ENCODE measurements at regions not wholly inside any gene's neighbourhood (a gene's known extent, or its start where the extent isn't known, plus 50 kb on each side); places are given as distances from the start of the nearest gene placed in this dataset.

DNA sequence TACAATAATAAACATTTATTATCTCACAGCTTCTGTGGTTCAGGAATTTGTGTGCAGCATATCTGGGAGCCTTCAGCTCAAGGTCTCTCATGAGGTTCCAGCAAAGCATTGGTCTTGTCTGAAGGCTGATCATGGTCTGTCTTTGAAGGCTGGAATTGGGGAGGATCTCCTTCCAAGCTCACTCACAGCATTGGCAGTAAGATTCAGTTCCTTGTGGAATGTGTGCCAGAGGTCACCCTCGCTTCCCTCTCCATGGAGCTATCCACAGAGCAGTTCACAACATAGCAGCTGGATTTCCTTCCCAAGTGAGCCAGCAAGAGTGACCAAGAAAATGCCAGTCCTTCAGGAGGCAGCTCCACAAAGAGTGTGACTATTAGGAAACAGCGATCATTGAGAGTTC lies 202.2 kb upstream of the ST6GAL2 start:
- TF ChIP-seq, protein P1, sequence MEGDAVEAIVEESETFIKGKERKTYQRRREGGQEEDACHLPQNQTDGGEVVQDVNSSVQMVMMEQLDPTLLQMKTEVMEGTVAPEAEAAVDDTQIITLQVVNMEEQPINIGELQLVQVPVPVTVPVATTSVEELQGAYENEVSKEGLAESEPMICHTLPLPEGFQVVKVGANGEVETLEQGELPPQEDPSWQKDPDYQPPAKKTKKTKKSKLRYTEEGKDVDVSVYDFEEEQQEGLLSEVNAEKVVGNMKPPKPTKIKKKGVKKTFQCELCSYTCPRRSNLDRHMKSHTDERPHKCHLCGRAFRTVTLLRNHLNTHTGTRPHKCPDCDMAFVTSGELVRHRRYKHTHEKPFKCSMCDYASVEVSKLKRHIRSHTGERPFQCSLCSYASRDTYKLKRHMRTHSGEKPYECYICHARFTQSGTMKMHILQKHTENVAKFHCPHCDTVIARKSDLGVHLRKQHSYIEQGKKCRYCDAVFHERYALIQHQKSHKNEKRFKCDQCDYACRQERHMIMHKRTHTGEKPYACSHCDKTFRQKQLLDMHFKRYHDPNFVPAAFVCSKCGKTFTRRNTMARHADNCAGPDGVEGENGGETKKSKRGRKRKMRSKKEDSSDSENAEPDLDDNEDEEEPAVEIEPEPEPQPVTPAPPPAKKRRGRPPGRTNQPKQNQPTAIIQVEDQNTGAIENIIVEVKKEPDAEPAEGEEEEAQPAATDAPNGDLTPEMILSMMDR (IDR thresholded peaks at IDR 0.05; ENCODE audit: poor library complexity) = no peak
- no peak for TF ChIP-seq EZH2 (IDR thresholded peaks at IDR 0.05; ENCODE audit: borderline replicate concordance)
- no peak for TF ChIP-seq EZH2phosphoT487 (IDR thresholded peaks at IDR 0.05; ENCODE audit: low read depth, severe bottlenecking, unreplicated experiment)

All from hepatocyte (in vitro differentiated cells).